PC-3 (cell line): ENCODE measurements at regions not wholly inside any gene's neighbourhood (a gene's known extent, or its start where the extent isn't known, plus 50 kb on each side); places are given as distances from the start of the nearest gene placed in this dataset.

Experiments used
- EZH2 ChIP-seq: fragments of 300-600 bp; sonication (generic); IDR thresholded peaks from one replicate; pipeline ENCODE4 v1.6.1; 2017; ENCODE audit warnings: antibody characterized with exemption, mild to moderate bottlenecking, low read length; ENCODE audit not compliant: unreplicated experiment
- TF ChIP-seq, protein P1 (sequence below): fragments of 300-600 bp; sonication (generic); conservative IDR thresholded peaks from 2 replicates; pipeline ENCODE4 v1.5.1; 2017; ENCODE audit warnings: antibody characterized with exemption, low read depth, mild to moderate bottlenecking, low read length

DNA sequence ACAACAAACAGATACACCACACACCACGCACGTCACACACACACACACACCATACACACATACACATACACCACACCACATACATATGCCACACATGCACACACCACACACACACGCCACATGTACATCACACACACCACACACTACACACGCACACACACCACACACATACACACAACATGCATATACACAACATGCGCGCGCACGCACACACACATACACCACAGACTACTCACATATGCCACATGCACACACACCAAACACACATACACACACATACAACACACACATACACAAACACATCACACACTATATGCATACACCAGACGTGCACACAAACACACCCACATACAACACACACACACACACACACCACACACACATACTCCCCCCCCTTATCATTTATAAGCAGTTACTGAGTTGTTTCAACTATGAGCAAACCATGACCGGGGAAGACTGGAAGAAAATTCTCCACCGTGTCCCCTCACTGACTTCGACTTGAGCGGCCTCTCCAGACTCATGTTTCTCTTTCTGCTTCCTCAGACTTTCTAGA, 126.7 kb upstream of the IQSEC1 start:
- TF ChIP-seq EZH2: no peak
- TF ChIP-seq, protein P1, sequence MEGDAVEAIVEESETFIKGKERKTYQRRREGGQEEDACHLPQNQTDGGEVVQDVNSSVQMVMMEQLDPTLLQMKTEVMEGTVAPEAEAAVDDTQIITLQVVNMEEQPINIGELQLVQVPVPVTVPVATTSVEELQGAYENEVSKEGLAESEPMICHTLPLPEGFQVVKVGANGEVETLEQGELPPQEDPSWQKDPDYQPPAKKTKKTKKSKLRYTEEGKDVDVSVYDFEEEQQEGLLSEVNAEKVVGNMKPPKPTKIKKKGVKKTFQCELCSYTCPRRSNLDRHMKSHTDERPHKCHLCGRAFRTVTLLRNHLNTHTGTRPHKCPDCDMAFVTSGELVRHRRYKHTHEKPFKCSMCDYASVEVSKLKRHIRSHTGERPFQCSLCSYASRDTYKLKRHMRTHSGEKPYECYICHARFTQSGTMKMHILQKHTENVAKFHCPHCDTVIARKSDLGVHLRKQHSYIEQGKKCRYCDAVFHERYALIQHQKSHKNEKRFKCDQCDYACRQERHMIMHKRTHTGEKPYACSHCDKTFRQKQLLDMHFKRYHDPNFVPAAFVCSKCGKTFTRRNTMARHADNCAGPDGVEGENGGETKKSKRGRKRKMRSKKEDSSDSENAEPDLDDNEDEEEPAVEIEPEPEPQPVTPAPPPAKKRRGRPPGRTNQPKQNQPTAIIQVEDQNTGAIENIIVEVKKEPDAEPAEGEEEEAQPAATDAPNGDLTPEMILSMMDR: no peak
